ENCODE measurements at regions not wholly inside any gene's neighbourhood (a gene's known extent, or its start where the extent isn't known, plus 50 kb on each side); places are given as distances from the start of the nearest gene placed in this dataset.

GRCh38 chr15:47568030-47568429 is 149.3 kb upstream of the SEMA6D start:
- DNase-seq (ENCODE audit: low read depth) = no peak

- DNase-seq (ENCODE audit: low read depth) = no peak
Measured at GRCh38 chr15:47570044-47570443, 147.3 kb upstream of the SEMA6D start.

- no peak for DNase-seq (ENCODE audit: low read depth)
Measured at GRCh38 chr15:47570451-47570850, 146.9 kb upstream of the SEMA6D start.

GRCh38 chr15:47570881-47571640 is 146.2 kb upstream of the SEMA6D start:
- no peak for DNase-seq (ENCODE audit: low read depth)

- DNase-seq (ENCODE audit: low read depth) = no peak
Measured at GRCh38 chr15:47573673-47574072, 143.6 kb upstream of the SEMA6D start.

GRCh38 chr15:47577000-47577399 is 140.3 kb upstream of the SEMA6D start:
- peak; percentile 60 for DNase-seq (ENCODE audit: low read depth)

- DNase-seq (ENCODE audit: low read depth) = no peak
Measured at GRCh38 chr15:47577461-47577860, 139.8 kb upstream of the SEMA6D start.

GRCh38 chr15:47582233-47582632 is 135.1 kb upstream of the SEMA6D start:
- no peak for DNase-seq (ENCODE audit: low read depth)

GRCh38 chr15:47584316-47584715 is 133.0 kb upstream of the SEMA6D start:
- DNase-seq (ENCODE audit: low read depth) = no peak

- no peak for DNase-seq (ENCODE audit: low read depth)
Measured at GRCh38 chr15:47586653-47587224, 130.6 kb upstream of the SEMA6D start.

- no peak for DNase-seq (ENCODE audit: low read depth)
Measured at GRCh38 chr15:47587940-47588802, 129.1 kb upstream of the SEMA6D start.

GRCh38 chr15:47588958-47589357 is 128.3 kb upstream of the SEMA6D start:
- no peak for DNase-seq (ENCODE audit: low read depth)

GRCh38 chr15:47598996-47599395 is 118.3 kb upstream of the SEMA6D start:
- no peak for DNase-seq (ENCODE audit: low read depth)

GRCh38 chr15:47599806-47600205 is 117.5 kb upstream of the SEMA6D start:
- DNase-seq (ENCODE audit: low read depth) = no peak

GRCh38 chr15:47602121-47602520 is 115.2 kb upstream of the SEMA6D start:
- DNase-seq (ENCODE audit: low read depth) = no peak

GRCh38 chr15:47603026-47603425 is 114.3 kb upstream of the SEMA6D start:
- DNase-seq (ENCODE audit: low read depth) = no peak

- peak; percentile 52 for DNase-seq (ENCODE audit: low read depth)
Measured at GRCh38 chr15:47607695-47608094, 109.6 kb upstream of the SEMA6D start.

GRCh38 chr15:47609693-47610092 is 107.6 kb upstream of the SEMA6D start:
- DNase-seq (ENCODE audit: low read depth) = no peak

GRCh38 chr15:47610736-47611135 is 106.6 kb upstream of the SEMA6D start:
- no peak for DNase-seq (ENCODE audit: low read depth)

- no peak for DNase-seq (ENCODE audit: low read depth)
Measured at GRCh38 chr15:47614360-47615011, 102.8 kb upstream of the SEMA6D start.

GRCh38 chr15:47616876-47617275 is 100.4 kb upstream of the SEMA6D start:
- DNase-seq (ENCODE audit: low read depth) = no peak

GRCh38 chr15:47618241-47618640 is 99.1 kb upstream of the SEMA6D start:
- DNase-seq (ENCODE audit: low read depth) = no peak

Measured in amniotic epithelial cell (primary cell).